ENCODE measurements at regions not wholly inside any gene's neighbourhood (a gene's known extent, or its start where the extent isn't known, plus 50 kb on each side); places are given as distances from the start of the nearest gene placed in this dataset.

GRCh38 chr9:79788662-79789061 is 216.9 kb downstream of the TLE4 start:
- Histone ChIP-seq H3K4me1 (no peaks in the 10 kb centered on the region), H3K9me3 (no peaks in the 10 kb centered on the region), H3K4me3 (no peak overlapping the region), H3K36me3 (no peaks in the 10 kb centered on the region), H3K27ac (no peak overlapping the region), H3K27me3 (no peaks in the 10 kb centered on the region)
- TF ChIP-seq CTCF (IDR thresholded peaks at IDR 0.05 in 4 of 5, conservative IDR thresholded peaks at IDR 0.05 in 1 of 5) (no peak), POLR2A (IDR thresholded peaks at IDR 0.05) (no peak)
- intact Hi-C loops (cut with DNase I; ENCODE audit: low total_unique reads) = no loop called here
- ATAC-seq (no peak), DNase-seq (no peak)
- in situ Hi-C loops (cut with MboI; ENCODE audit: low sequenced_read_pairs in 4 of 4) = loop anchor here in 1 of 4 donors (25.0 kb wide), 1 partner anchor 376 kb away; no protein-coding TSS in a partner anchor

DNA sequence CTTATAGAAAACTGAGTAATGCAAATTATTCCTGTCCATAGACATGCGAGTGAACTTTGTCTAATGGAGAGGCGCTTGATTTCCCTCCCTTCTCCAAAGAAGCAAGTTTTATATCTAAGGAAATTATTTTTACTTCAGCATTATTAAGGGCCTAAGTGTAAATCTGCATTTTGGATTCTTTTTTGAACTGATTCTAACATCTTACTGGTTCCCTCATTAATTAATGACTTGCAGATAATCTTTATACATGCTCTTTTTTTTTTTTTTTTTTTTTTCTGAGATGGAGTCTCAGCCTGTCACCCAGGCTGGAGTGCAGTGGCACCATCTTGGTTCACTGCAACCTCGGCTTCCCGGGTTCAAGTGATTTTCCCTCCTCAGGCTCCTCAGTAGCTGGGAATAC is 209.5 kb downstream of the TLE4 start:
- intact Hi-C loops (cut with DNase I; ENCODE audit: low total_unique reads) (no loop called here), in situ Hi-C loops (cut with MboI; ENCODE audit: low sequenced_read_pairs in 4 of 4) (loop anchor here in 1 of 4 donors (25.0 kb wide), 1 partner anchor 369 kb away; no protein-coding TSS in a partner anchor)
- no peak overlapping the region for H3K4me3 ChIP-seq
- no peaks in the 10 kb centered on the region for H3K4me1 ChIP-seq
- H3K27me3 ChIP-seq = no peaks in the 10 kb centered on the region
- ATAC-seq = no peak
- no peaks in the 10 kb centered on the region for H3K36me3 ChIP-seq
- H3K9me3 ChIP-seq = no peaks in the 10 kb centered on the region
- no peak overlapping the region for H3K27ac ChIP-seq
- TF ChIP-seq POLR2A (IDR thresholded peaks at IDR 0.05) = no peak
- no peak for TF ChIP-seq CTCF (IDR thresholded peaks at IDR 0.05 in 4 of 5, conservative IDR thresholded peaks at IDR 0.05 in 1 of 5)
- DNase-seq = no peak

- Histone ChIP-seq H3K36me3 (no peaks in the 10 kb centered on the region), H3K4me3 (no peak overlapping the region), H3K4me1 (no peaks in the 10 kb centered on the region), H3K27ac (no peak overlapping the region), H3K9me3 (no peaks in the 10 kb centered on the region), H3K27me3 (no peaks in the 10 kb centered on the region)
- ATAC-seq = no peak
- no peak for DNase-seq
- TF ChIP-seq CTCF (IDR thresholded peaks at IDR 0.05 in 4 of 5, conservative IDR thresholded peaks at IDR 0.05 in 1 of 5) (no peak), POLR2A (IDR thresholded peaks at IDR 0.05) (no peak)
- in situ Hi-C loops (cut with MboI; ENCODE audit: low sequenced_read_pairs in 4 of 4) = loop anchor here in 1 of 4 donors (25.0 kb wide), 1 partner anchor 368 kb away; no protein-coding TSS in a partner anchor
- intact Hi-C loops (cut with DNase I; ENCODE audit: low total_unique reads) = no loop called here
These were observed 208.8 kb downstream of the TLE4 start for GRCh38 chr9:79780559-79780958.

GRCh38 chr9:79779901-79780300 is 208.1 kb downstream of the TLE4 start:
- no peaks in the 10 kb centered on the region for H3K9me3 ChIP-seq
- H3K27ac ChIP-seq = no peak overlapping the region
- no peak for TF ChIP-seq CTCF (IDR thresholded peaks at IDR 0.05 in 4 of 5, conservative IDR thresholded peaks at IDR 0.05 in 1 of 5)
- TF ChIP-seq POLR2A (IDR thresholded peaks at IDR 0.05) = no peak
- ATAC-seq (no peak), DNase-seq (no peak)
- H3K27me3 ChIP-seq = no peaks in the 10 kb centered on the region
- H3K4me3 ChIP-seq = no peak overlapping the region
- intact Hi-C loops (cut with DNase I; ENCODE audit: low total_unique reads) = no loop called here
- no peaks in the 10 kb centered on the region for H3K36me3 ChIP-seq
- in situ Hi-C loops (cut with MboI; ENCODE audit: low sequenced_read_pairs in 4 of 4) = loop anchor here in 1 of 4 donors (25.0 kb wide), 1 partner anchor 368 kb away; no protein-coding TSS in a partner anchor
- no peaks in the 10 kb centered on the region for H3K4me1 ChIP-seq

GRCh38 chr9:79778581-79778980 is 206.8 kb downstream of the TLE4 start:
- Histone ChIP-seq H3K27ac (no peak overlapping the region), H3K36me3 (no peaks in the 10 kb centered on the region), H3K4me1 (no peaks in the 10 kb centered on the region), H3K9me3 (no peaks in the 10 kb centered on the region), H3K27me3 (no peaks in the 10 kb centered on the region), H3K4me3 (no peak overlapping the region)
- no peak for TF ChIP-seq CTCF (IDR thresholded peaks at IDR 0.05 in 4 of 5, conservative IDR thresholded peaks at IDR 0.05 in 1 of 5)
- TF ChIP-seq POLR2A (IDR thresholded peaks at IDR 0.05) = no peak
- in situ Hi-C loops (cut with MboI; ENCODE audit: low sequenced_read_pairs in 4 of 4) (loop anchor here in 1 of 4 donors (25.0 kb wide), 1 partner anchor 366 kb away; no protein-coding TSS in a partner anchor), intact Hi-C loops (cut with DNase I; ENCODE audit: low total_unique reads) (no loop called here)
- ATAC-seq (no peak), DNase-seq (no peak)
